HG02973 (cell line): ENCODE measurements at regions not wholly inside any gene's neighbourhood (a gene's known extent, or its start where the extent isn't known, plus 50 kb on each side); places are given as distances from the start of the nearest gene placed in this dataset.

ENCODE experiments used
- ATAC-seq: cut with Tn5 transposase; IDR thresholded peaks from one replicate; pipeline ENCODE4 v1.9.1; 2021; ENCODE audit warnings: moderate library complexity; ENCODE audit not compliant: unreplicated experiment

- ATAC-seq: no peak
These were observed 193.9 kb downstream of the FIGN start for GRCh38 chr2:163541943-163542342.

- ATAC-seq: no peak
These were observed 194.3 kb downstream of the FIGN start for GRCh38 chr2:163541495-163541894.

GRCh38 chr2:163528640-163529217 is 207.1 kb downstream of the FIGN start:
- ATAC-seq: no peak

GRCh38 chr2:163527381-163527780 is 208.4 kb downstream of the FIGN start:
- no peak for ATAC-seq

- ATAC-seq: no peak
These were observed 217.0 kb downstream of the FIGN start for GRCh38 chr2:163518762-163519161.

GRCh38 chr2:163515836-163516235 is 220.0 kb downstream of the FIGN start:
- ATAC-seq: no peak

- ATAC-seq: no peak
These were observed 230.5 kb downstream of the FIGN start for GRCh38 chr2:163505281-163505680.

GRCh38 chr2:163493359-163494298 is 242.2 kb downstream of the FIGN start:
- no peak for ATAC-seq

- ATAC-seq: no peak
These were observed 244.0 kb downstream of the FIGN start for GRCh38 chr2:163491850-163492249.

GRCh38 chr2:163490281-163490680 is 245.5 kb downstream of the FIGN start:
- ATAC-seq: no peak

- no peak for ATAC-seq
These were observed 254.3 kb downstream of the FIGN start for GRCh38 chr2:163481515-163481914.

GRCh38 chr2:163479599-163479998 is 256.2 kb downstream of the FIGN start:
- no peak for ATAC-seq

GRCh38 chr2:163475815-163476214 is 260.0 kb downstream of the FIGN start:
- ATAC-seq: no peak

GRCh38 chr2:163474889-163475288 is 260.9 kb downstream of the FIGN start:
- no peak for ATAC-seq

- ATAC-seq: no peak
These were observed 261.5 kb downstream of the FIGN start for GRCh38 chr2:163474319-163474744.

- ATAC-seq: no peak
These were observed 263.9 kb downstream of the FIGN start for GRCh38 chr2:163471947-163472346.

- ATAC-seq: no peak
These were observed 266.2 kb downstream of the FIGN start for GRCh38 chr2:163469561-163469962.

- ATAC-seq: no peak
These were observed 268.6 kb downstream of the FIGN start for GRCh38 chr2:163467251-163467630.

GRCh38 chr2:163466331-163467250 is 269.2 kb downstream of the FIGN start:
- no peak for ATAC-seq

- no peak for ATAC-seq
These were observed 270.4 kb downstream of the FIGN start for GRCh38 chr2:163465440-163465839.

- ATAC-seq: no peak
These were observed 272.4 kb downstream of the FIGN start for GRCh38 chr2:163463411-163463810.
